ENCODE measurements at regions not wholly inside any gene's neighbourhood (a gene's known extent, or its start where the extent isn't known, plus 50 kb on each side); places are given as distances from the start of the nearest gene placed in this dataset.

GRCh38 chr4:138494116-138494515 is 252.0 kb upstream of the SLC7A11 start:
- intact Hi-C loops (cut with DNase I; ENCODE audit: low total_unique reads) = no loop called here
- no peak overlapping the region for H3K4me3 ChIP-seq (ENCODE audit: low read depth, poor library complexity, severe bottlenecking)
- TF ChIP-seq POLR2A (IDR thresholded peaks at IDR 0.05) = no peak
- no peak for TF ChIP-seq CTCF (IDR thresholded peaks at IDR 0.05)
- WGBS, 2 donors = 82 to 89% methylated on average over 2 of the region's 2 CpGs
- DNase-seq (ENCODE audit: low spot score in 2 of 2) = no peak

DNA sequence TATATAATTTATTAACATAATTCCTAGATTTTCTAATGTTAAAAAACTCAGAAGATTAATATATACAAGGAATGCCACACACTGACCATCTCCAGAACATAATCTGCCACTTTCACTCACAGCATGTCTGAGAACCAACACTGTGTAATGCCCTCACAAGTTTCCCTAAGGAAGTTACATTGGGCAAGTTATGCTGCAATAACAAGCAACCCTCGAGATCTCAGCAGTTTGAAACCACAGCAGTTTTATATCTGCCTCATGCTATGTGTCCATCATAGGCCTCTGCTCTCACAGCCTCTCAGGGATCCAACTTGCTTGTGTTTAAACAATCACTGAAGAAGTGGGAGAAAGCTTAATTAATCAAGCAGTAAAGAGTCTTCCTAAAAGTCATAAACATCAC is 250.0 kb upstream of the SLC7A11 start:
- WGBS, 2 donors = 67 to 79% methylated on average over 1 of the region's 1 CpG
- no peak for TF ChIP-seq POLR2A (IDR thresholded peaks at IDR 0.05)
- no peak for TF ChIP-seq CTCF (IDR thresholded peaks at IDR 0.05)
- DNase-seq (ENCODE audit: low spot score in 2 of 2) = no peak
- intact Hi-C loops (cut with DNase I; ENCODE audit: low total_unique reads) = no loop called here
- no peak overlapping the region for H3K4me3 ChIP-seq (ENCODE audit: low read depth, poor library complexity, severe bottlenecking)

DNA sequence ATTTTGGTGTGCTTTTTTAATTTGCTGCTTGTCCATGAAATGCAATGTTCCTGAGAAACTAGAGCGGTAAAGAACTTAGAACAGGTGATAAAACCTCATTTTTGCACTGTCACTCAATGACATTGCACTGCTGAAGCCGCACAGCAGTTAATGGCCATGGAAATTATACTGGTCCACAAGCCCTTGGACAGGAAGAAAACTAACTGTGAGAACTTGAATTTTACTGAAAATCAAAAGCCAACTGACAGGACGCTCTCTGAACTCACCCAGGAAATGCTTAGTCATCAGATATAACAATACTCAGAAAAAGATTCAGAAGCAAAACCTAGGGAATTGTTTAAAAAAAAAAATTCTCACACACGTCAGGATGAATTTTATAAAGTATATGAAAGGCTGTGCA is 246.4 kb upstream of the SLC7A11 start:
- intact Hi-C loops (cut with DNase I; ENCODE audit: low total_unique reads) = no loop called here
- H3K4me3 ChIP-seq (ENCODE audit: low read depth, poor library complexity, severe bottlenecking) = no peak overlapping the region
- no peak for DNase-seq (ENCODE audit: low spot score in 2 of 2)
- 81 to 86% methylated on average over 4 of the region's 4 CpGs for WGBS, 2 donors
- TF ChIP-seq CTCF (IDR thresholded peaks at IDR 0.05) (no peak), POLR2A (IDR thresholded peaks at IDR 0.05) (no peak)

- intact Hi-C loops (cut with DNase I; ENCODE audit: low total_unique reads) = no loop called here
- no peak for DNase-seq (ENCODE audit: low spot score in 2 of 2)
- TF ChIP-seq POLR2A (IDR thresholded peaks at IDR 0.05) (no peak), CTCF (IDR thresholded peaks at IDR 0.05) (no peak)
- H3K4me3 ChIP-seq (ENCODE audit: low read depth, poor library complexity, severe bottlenecking) = no peak overlapping the region
- 62 to 68% methylated on average over 4 of the region's 4 CpGs for WGBS, 2 donors
Observed at GRCh38 chr4:138487670-138488069, 245.5 kb upstream of the SLC7A11 start.

GRCh38 chr4:138487230-138487629 is 245.1 kb upstream of the SLC7A11 start:
- 30 to 59% methylated on average over 2 of the region's 2 CpGs for WGBS, 2 donors
- no peak for DNase-seq (ENCODE audit: low spot score in 2 of 2)
- H3K4me3 ChIP-seq (ENCODE audit: low read depth, poor library complexity, severe bottlenecking) = no peak overlapping the region
- intact Hi-C loops (cut with DNase I; ENCODE audit: low total_unique reads) = no loop called here
- TF ChIP-seq CTCF (IDR thresholded peaks at IDR 0.05) (no peak), POLR2A (IDR thresholded peaks at IDR 0.05) (no peak)

GRCh38 chr4:138485498-138485897 is 243.3 kb upstream of the SLC7A11 start:
- TF ChIP-seq CTCF (IDR thresholded peaks at IDR 0.05) = no peak
- TF ChIP-seq POLR2A (IDR thresholded peaks at IDR 0.05) = no peak
- intact Hi-C loops (cut with DNase I; ENCODE audit: low total_unique reads) = no loop called here
- DNase-seq (ENCODE audit: low spot score in 2 of 2) = no peak
- WGBS, 2 donors = 86 to 91% methylated on average over 3 of the region's 3 CpGs
- no peak overlapping the region for H3K4me3 ChIP-seq (ENCODE audit: low read depth, poor library complexity, severe bottlenecking)

Measured in lower leg skin (tissue), 4 donors.